ENCODE measurements at regions not wholly inside any gene's neighbourhood (a gene's known extent, or its start where the extent isn't known, plus 50 kb on each side); places are given as distances from the start of the nearest gene placed in this dataset.

DNA sequence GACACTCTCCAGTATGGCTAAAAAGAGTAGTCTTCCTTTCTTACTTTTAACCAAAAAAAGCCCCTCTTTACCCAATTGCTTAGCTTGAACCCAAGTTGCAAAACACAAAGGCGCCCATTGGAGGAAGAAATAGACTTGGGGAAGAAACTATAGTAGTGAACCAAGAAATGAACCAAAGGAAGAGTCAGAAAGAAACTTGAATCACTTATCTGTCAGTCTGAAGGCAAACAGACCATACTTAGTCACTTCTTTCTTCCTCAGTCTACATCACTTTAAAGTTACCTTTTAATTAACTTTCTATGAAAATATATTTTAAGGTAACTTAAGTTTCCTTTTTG lies 161.4 kb upstream of the GIMD1 start:
- H4K20me1 ChIP-seq (replicated peaks; ENCODE audit: insufficient read depth) = no peaks in the 10 kb centered on the region
- H3K36me3 ChIP-seq (ENCODE audit: insufficient read depth) = no peaks in the 10 kb centered on the region
- H3K27me3 Mint-ChIP-seq (ENCODE audit: insufficient read depth, low read depth, poor library complexity) = no peaks in the 10 kb centered on the region
- H3K79me2 ChIP-seq (replicated peaks; ENCODE audit: insufficient read depth) = no peaks in the 10 kb centered on the region
- H3K4me1 ChIP-seq (ENCODE audit: insufficient read depth) = no peaks in the 10 kb centered on the region
- no peak overlapping the region for H3K4me3 ChIP-seq
- no peaks in the 10 kb centered on the region for H3K27me3 ChIP-seq (ENCODE audit: insufficient read depth)
- no peak overlapping the region for H3K27ac ChIP-seq (ENCODE audit: low read depth)
- no peak overlapping the region for H3K4me2 ChIP-seq
- H3F3A ChIP-seq (replicated peaks; ENCODE audit: low read depth) = no peaks in the 10 kb centered on the region
- no peaks in the 10 kb centered on the region for H3K36me3 Mint-ChIP-seq (ENCODE audit: low read depth)
- H3K9me2 ChIP-seq (ENCODE audit: insufficient read depth) = no peaks in the 10 kb centered on the region
- H3K4me1 Mint-ChIP-seq = no peaks in the 10 kb centered on the region
- peak overlapping the region; percentile 47; the same call in 1 of the 2 replicates for H2AFZ ChIP-seq
- H3K4me3 Mint-ChIP-seq = no peak overlapping the region
- DNase-seq (ENCODE audit: low spot score) = no peak
- ATAC-seq = no peak
- no peak overlapping the region; the same call in 1 of the 2 replicates for H3K27ac Mint-ChIP-seq
- TF ChIP-seq, protein P1, sequence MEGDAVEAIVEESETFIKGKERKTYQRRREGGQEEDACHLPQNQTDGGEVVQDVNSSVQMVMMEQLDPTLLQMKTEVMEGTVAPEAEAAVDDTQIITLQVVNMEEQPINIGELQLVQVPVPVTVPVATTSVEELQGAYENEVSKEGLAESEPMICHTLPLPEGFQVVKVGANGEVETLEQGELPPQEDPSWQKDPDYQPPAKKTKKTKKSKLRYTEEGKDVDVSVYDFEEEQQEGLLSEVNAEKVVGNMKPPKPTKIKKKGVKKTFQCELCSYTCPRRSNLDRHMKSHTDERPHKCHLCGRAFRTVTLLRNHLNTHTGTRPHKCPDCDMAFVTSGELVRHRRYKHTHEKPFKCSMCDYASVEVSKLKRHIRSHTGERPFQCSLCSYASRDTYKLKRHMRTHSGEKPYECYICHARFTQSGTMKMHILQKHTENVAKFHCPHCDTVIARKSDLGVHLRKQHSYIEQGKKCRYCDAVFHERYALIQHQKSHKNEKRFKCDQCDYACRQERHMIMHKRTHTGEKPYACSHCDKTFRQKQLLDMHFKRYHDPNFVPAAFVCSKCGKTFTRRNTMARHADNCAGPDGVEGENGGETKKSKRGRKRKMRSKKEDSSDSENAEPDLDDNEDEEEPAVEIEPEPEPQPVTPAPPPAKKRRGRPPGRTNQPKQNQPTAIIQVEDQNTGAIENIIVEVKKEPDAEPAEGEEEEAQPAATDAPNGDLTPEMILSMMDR (conservative IDR thresholded peaks at IDR 0.05; ENCODE audit: low read depth in 2 of 2) = no peak
- TF ChIP-seq ZNF331 (CRISPR knock-in tag; IDR thresholded peaks at IDR 0.05; ENCODE audit: low read depth) = no peak
- TF ChIP-seq POLR2AphosphoS5 (IDR thresholded peaks at IDR 0.05; ENCODE audit: low read depth) = no peak
- TF ChIP-seq ZNF114 (CRISPR knock-in tag; IDR thresholded peaks at IDR 0.05) = no peak
- TF ChIP-seq, protein P2, sequence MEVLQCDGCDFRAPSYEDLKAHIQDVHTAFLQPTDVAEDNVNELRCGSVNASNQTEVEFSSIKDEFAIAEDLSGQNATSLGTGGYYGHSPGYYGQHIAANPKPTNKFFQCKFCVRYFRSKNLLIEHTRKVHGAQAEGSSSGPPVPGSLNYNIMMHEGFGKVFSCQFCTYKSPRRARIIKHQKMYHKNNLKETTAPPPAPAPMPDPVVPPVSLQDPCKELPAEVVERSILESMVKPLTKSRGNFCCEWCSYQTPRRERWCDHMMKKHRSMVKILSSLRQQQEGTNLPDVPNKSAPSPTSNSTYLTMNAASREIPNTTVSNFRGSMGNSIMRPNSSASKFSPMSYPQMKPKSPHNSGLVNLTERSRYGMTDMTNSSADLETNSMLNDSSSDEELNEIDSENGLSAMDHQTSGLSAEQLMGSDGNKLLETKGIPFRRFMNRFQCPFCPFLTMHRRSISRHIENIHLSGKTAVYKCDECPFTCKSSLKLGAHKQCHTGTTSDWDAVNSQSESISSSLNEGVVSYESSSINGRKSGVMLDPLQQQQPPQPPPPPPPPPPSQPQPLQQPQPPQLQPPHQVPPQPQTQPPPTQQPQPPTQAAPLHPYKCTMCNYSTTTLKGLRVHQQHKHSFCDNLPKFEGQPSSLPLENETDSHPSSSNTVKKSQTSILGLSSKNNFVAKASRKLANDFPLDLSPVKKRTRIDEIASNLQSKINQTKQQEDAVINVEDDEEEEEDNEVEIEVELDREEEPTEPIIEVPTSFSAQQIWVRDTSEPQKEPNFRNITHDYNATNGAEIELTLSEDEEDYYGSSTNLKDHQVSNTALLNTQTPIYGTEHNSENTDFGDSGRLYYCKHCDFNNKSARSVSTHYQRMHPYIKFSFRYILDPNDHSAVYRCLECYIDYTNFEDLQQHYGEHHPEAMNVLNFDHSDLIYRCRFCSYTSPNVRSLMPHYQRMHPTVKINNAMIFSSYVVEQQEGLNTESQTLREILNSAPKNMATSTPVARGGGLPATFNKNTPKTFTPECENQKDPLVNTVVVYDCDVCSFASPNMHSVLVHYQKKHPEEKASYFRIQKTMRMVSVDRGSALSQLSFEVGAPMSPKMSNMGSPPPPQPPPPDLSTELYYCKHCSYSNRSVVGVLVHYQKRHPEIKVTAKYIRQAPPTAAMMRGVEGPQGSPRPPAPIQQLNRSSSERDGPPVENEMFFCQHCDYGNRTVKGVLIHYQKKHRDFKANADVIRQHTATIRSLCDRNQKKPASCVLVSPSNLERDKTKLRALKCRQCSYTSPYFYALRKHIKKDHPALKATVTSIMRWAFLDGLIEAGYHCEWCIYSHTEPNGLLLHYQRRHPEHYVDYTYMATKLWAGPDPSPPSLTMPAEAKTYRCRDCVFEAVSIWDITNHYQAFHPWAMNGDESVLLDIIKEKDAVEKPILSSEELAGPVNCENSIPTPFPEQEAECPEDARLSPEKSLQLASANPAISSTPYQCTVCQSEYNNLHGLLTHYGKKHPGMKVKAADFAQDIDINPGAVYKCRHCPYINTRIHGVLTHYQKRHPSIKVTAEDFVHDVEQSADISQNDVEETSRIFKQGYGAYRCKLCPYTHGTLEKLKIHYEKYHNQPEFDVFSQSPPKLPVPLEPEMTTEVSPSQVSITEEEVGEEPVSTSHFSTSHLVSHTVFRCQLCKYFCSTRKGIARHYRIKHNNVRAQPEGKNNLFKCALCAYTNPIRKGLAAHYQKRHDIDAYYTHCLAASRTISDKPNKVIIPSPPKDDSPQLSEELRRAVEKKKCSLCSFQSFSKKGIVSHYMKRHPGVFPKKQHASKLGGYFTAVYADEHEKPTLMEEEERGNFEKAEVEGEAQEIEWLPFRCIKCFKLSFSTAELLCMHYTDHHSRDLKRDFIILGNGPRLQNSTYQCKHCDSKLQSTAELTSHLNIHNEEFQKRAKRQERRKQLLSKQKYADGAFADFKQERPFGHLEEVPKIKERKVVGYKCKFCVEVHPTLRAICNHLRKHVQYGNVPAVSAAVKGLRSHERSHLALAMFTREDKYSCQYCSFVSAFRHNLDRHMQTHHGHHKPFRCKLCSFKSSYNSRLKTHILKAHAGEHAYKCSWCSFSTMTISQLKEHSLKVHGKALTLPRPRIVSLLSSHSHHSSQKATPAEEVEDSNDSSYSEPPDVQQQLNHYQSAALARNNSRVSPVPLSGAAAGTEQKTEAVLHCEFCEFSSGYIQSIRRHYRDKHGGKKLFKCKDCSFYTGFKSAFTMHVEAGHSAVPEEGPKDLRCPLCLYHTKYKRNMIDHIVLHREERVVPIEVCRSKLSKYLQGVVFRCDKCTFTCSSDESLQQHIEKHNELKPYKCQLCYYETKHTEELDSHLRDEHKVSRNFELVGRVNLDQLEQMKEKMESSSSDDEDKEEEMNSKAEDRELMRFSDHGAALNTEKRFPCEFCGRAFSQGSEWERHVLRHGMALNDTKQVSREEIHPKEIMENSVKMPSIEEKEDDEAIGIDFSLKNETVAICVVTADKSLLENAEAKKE (CRISPR knock-in tag; IDR thresholded peaks at IDR 0.05) = no peak
- TF ChIP-seq EZH2 (IDR thresholded peaks at IDR 0.05; ENCODE audit: low read depth, unreplicated experiment) = no peak
- no peaks in the 10 kb centered on the region; the same call in 2 of the 3 replicates for H3K9me3 Mint-ChIP-seq

Measured in GM23338 (cell line).